ENCODE measurements at regions not wholly inside any gene's neighbourhood (a gene's known extent, or its start where the extent isn't known, plus 50 kb on each side); places are given as distances from the start of the nearest gene placed in this dataset.
A peak's percentile ranks its signal among the peaks of the same experiment; 100 is the strongest.
"Not testable (repeated sequence)": the region's sequence is repeated elsewhere in the genome, so short reads cannot be mapped to it uniquely, and the experiment has no call there.

GRCh38 chr6:79810185-79810705, 137.1 kb downstream of the ELOVL4 start:
- DNase-seq (ENCODE audit: extremely low spot score, unreplicated experiment), result no peak
- Mint-ChIP-seq H3K4me3 (peak overlapping the region; percentile 67), H3K36me3 (peaks cover 4% of the 10 kb centered on the region), H3K27me3 (peaks cover 3% of the 10 kb centered on the region), H3K4me1 (ENCODE audit: unreplicated experiment) (peaks cover 41% of the 10 kb centered on the region), H3K27ac (no peak overlapping the region), H3K9me3 (no peaks in the 10 kb centered on the region)
- TF ChIP-seq CTCF (conservative IDR thresholded peaks at IDR 0.05), result no peak

GRCh38 chr6:79808921-79809320, 138.4 kb downstream of the ELOVL4 start:
- Mint-ChIP-seq H3K36me3 (peaks cover 4% of the 10 kb centered on the region), H3K9me3 (no peaks in the 10 kb centered on the region)

GRCh38 chr6:79806661-79807060, 140.7 kb downstream of the ELOVL4 start:
- H3K36me3 Mint-ChIP-seq; H3K27ac Mint-ChIP-seq; H3K27me3 Mint-ChIP-seq; H3K4me3 Mint-ChIP-seq; DNase-seq (ENCODE audit: extremely low spot score, unreplicated experiment); H3K9me3 Mint-ChIP-seq: not testable (repeated sequence)
- peaks cover 32% of the 10 kb centered on the region for H3K4me1 Mint-ChIP-seq (ENCODE audit: unreplicated experiment)

More at GRCh38 chr6:79808921-79809320, 138.4 kb downstream of the ELOVL4 start:
- peaks cover 3% of the 10 kb centered on the region for H3K27me3 Mint-ChIP-seq
- H3K4me3 Mint-ChIP-seq, result no peak overlapping the region
- H3K4me1 Mint-ChIP-seq (ENCODE audit: unreplicated experiment), result peaks cover 39% of the 10 kb centered on the region
- DNase-seq (ENCODE audit: extremely low spot score, unreplicated experiment), result no peak
- no peak overlapping the region for H3K27ac Mint-ChIP-seq
- no peak for TF ChIP-seq CTCF (conservative IDR thresholded peaks at IDR 0.05)

- no peak for TF ChIP-seq CTCF (conservative IDR thresholded peaks at IDR 0.05)
- no peaks in the 10 kb centered on the region for H3K27me3 Mint-ChIP-seq
- no peak overlapping the region for H3K4me3 Mint-ChIP-seq
- peaks cover 13% of the 10 kb centered on the region for H3K4me1 Mint-ChIP-seq (ENCODE audit: unreplicated experiment)
- no peaks in the 10 kb centered on the region for H3K9me3 Mint-ChIP-seq
- no peak for DNase-seq (ENCODE audit: extremely low spot score, unreplicated experiment)
- H3K36me3 Mint-ChIP-seq, result peaks cover 4% of the 10 kb centered on the region
- no peak overlapping the region for H3K27ac Mint-ChIP-seq
Observed at GRCh38 chr6:79804732-79805131, 142.6 kb downstream of the ELOVL4 start.

- Mint-ChIP-seq H3K4me1 (ENCODE audit: unreplicated experiment) (peaks cover 11% of the 10 kb centered on the region), H3K9me3 (no peaks in the 10 kb centered on the region), H3K36me3 (peaks cover 4% of the 10 kb centered on the region), H3K4me3 (no peak overlapping the region), H3K27ac (no peak overlapping the region), H3K27me3 (no peaks in the 10 kb centered on the region)
- DNase-seq (ENCODE audit: extremely low spot score, unreplicated experiment), result no peak
- TF ChIP-seq CTCF (conservative IDR thresholded peaks at IDR 0.05), result no peak
Observed at GRCh38 chr6:79803917-79804316, 143.4 kb downstream of the ELOVL4 start.

- Mint-ChIP-seq H3K4me1 (ENCODE audit: unreplicated experiment) (peaks cover 5% of the 10 kb centered on the region), H3K4me3 (no peak overlapping the region), H3K36me3 (peaks cover 4% of the 10 kb centered on the region), H3K27ac (no peak overlapping the region), H3K27me3 (no peaks in the 10 kb centered on the region), H3K9me3 (no peaks in the 10 kb centered on the region)
- no peak for TF ChIP-seq CTCF (conservative IDR thresholded peaks at IDR 0.05)
- no peak for DNase-seq (ENCODE audit: extremely low spot score, unreplicated experiment)
Observed at GRCh38 chr6:79802657-79803300, 144.6 kb downstream of the ELOVL4 start.

Measured in type B pancreatic cell (in vitro differentiated cells).